Lower leg skin (tissue), 3 donors: ENCODE measurements at regions not wholly inside any gene's neighbourhood (a gene's known extent, or its start where the extent isn't known, plus 50 kb on each side); places are given as distances from the start of the nearest gene placed in this dataset.
"Not testable (repeated sequence)": the region's sequence is repeated elsewhere in the genome, so short reads cannot be mapped to it uniquely, and the experiment has no call there.

ENCODE experiments used
- POLR2A ChIP-seq, 2 donors: fragments of 450-650 bp; IDR thresholded peaks; one replicate each; pipeline ENCODE4 v1.6.1; 2016 to 2017; ENCODE audit warnings: antibody characterized with exemption in 2 of 2, mild to moderate bottlenecking in 1 of 2, moderate library complexity in 1 of 2
- TF ChIP-seq, protein P1 (sequence below), 3 donors: fragments of 450-650 bp; IDR thresholded peaks; one replicate each; pipeline ENCODE4 v1.5.1; 2016; ENCODE audit warnings: antibody characterized with exemption in 3 of 3, mild to moderate bottlenecking in 3 of 3, moderate library complexity in 2 of 3

DNA sequence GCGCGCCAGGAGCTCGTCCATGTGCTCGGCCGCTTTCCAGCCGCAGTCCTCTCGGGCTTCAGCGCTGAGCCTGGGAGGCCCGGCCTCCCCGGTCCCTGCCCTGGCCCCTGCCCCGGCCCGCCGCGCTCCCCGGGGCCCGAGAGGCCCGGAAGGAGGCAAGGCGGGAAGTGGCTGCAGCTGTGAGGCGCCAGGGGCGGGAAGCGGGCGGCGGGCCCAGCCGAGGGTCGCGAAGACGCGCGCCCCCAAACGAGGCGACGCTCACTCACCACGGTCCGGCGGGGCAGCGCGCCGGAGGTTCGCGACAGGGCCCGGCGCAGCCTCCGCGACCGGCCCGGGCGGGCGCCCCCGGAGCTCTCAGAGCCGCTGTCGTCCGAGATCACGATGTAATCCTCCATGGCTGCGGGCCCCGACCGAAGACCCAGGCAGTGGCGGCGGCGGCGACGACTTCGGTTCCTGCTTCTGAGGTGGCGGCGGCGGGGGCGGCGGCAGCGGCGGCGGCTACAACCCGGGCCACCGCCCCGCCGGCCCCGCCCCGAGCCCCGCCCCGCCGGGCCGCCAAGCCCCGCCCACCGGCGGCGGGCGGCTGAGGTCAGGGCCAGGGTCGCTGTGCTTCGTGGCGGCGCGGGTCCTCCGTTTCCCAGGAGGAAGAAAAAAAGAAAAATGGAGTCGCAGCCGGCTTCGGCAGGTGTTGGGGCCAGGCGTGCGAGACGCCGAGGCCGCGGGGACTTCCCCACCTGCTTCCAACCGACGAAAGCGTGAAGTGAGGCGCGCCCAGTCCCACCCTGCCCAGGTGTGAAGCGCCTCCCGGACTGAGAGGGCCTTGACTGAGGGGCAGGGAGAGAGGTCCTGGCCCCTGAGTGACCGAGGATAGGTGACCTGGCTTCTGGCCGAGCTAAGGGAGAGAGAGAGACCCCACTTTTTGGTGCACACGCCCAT is 72.1 kb downstream of the B4GALT7 start:
- TF ChIP-seq POLR2A (IDR thresholded peaks at IDR 0.05), result not testable (repeated sequence)
- TF ChIP-seq, protein P1, sequence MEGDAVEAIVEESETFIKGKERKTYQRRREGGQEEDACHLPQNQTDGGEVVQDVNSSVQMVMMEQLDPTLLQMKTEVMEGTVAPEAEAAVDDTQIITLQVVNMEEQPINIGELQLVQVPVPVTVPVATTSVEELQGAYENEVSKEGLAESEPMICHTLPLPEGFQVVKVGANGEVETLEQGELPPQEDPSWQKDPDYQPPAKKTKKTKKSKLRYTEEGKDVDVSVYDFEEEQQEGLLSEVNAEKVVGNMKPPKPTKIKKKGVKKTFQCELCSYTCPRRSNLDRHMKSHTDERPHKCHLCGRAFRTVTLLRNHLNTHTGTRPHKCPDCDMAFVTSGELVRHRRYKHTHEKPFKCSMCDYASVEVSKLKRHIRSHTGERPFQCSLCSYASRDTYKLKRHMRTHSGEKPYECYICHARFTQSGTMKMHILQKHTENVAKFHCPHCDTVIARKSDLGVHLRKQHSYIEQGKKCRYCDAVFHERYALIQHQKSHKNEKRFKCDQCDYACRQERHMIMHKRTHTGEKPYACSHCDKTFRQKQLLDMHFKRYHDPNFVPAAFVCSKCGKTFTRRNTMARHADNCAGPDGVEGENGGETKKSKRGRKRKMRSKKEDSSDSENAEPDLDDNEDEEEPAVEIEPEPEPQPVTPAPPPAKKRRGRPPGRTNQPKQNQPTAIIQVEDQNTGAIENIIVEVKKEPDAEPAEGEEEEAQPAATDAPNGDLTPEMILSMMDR (IDR thresholded peaks at IDR 0.05), result not testable (repeated sequence)
